Mesendoderm (in vitro differentiated cells): ENCODE measurements at regions not wholly inside any gene's neighbourhood (a gene's known extent, or its start where the extent isn't known, plus 50 kb on each side); places are given as distances from the start of the nearest gene placed in this dataset.

Experiments
- DNase-seq: peaks from one replicate; pipeline ENCODE4 v3.0.0; 2013
- H2AK5ac ChIP-seq: 2 replicates; pipeline ENCODE4 v1.6.1; 2013; ENCODE audit warnings: low read length, inconsistent platforms
- H2BK120ac ChIP-seq: 2 replicates; pipeline ENCODE4 v1.6.1; 2013; ENCODE audit warnings: low read depth, mild to moderate bottlenecking, low read length, moderate library complexity, mixed read lengths
- H2BK15ac ChIP-seq: replicated peaks from 2 replicates; pipeline ENCODE4 v1.6.1; 2013; ENCODE audit warnings: low read depth, mild to moderate bottlenecking, moderate library complexity
- H2BK5ac ChIP-seq: 2 replicates; pipeline ENCODE4 v1.6.1; 2013; ENCODE audit warnings: low read length, inconsistent platforms
- H3K18ac ChIP-seq: 2 replicates; pipeline ENCODE4 v1.6.1; 2013; ENCODE audit warnings: mild to moderate bottlenecking, low read length, mixed read lengths
- H3K23ac ChIP-seq: one replicate; pipeline ENCODE4 v1.6.1; 2013; ENCODE audit warnings: low read length
- H3K27ac ChIP-seq: 2 replicates; pipeline ENCODE4 v1.5.1; 2013; ENCODE audit warnings: low read depth, mild to moderate bottlenecking, inconsistent platforms, low read length, moderate library complexity
- H3K27me3 ChIP-seq: 2 replicates; pipeline ENCODE4 v1.6.1; 2013; ENCODE audit warnings: low read length, control low read depth, mild to moderate bottlenecking, inconsistent platforms; ENCODE audit not compliant: insufficient read depth, poor library complexity
- H3K36me3 ChIP-seq: 2 replicates; pipeline ENCODE4 v1.6.1; 2013; ENCODE audit warnings: low read length, inconsistent platforms; ENCODE audit not compliant: control insufficient read depth, insufficient read depth
- H3K4ac ChIP-seq: one replicate; pipeline ENCODE4 v1.6.1; 2013; ENCODE audit warnings: low read depth, mild to moderate bottlenecking, low read length, moderate library complexity
- H3K4me1 ChIP-seq: 2 replicates; pipeline ENCODE4 v1.6.1; 2013; ENCODE audit warnings: low read depth, low read length, inconsistent platforms; ENCODE audit not compliant: control insufficient read depth
- H3K4me2 ChIP-seq: 2 replicates; pipeline ENCODE4 v1.6.1; 2013; ENCODE audit warnings: low read length
- H3K4me3 ChIP-seq: 2 replicates; pipeline ENCODE4 v1.5.1; 2013; ENCODE audit warnings: mild to moderate bottlenecking, low read length
- H3K56ac ChIP-seq: one replicate; pipeline ENCODE4 v1.6.1; 2013; ENCODE audit warnings: low read length
- H3K79me1 ChIP-seq: 2 replicates; pipeline ENCODE4 v1.6.1; 2013; ENCODE audit warnings: low read length, inconsistent platforms
- H3K79me2 ChIP-seq: 2 replicates; pipeline ENCODE4 v1.6.1; 2013; ENCODE audit warnings: mild to moderate bottlenecking, low read length; ENCODE audit not compliant: control insufficient read depth, insufficient read depth
- H3K9ac ChIP-seq: 2 replicates; pipeline ENCODE4 v1.6.1; 2013; ENCODE audit warnings: low read length, inconsistent platforms
- H4K5ac ChIP-seq: one replicate; pipeline ENCODE4 v1.6.1; 2013; ENCODE audit warnings: low read length
- H4K8ac ChIP-seq: one replicate; pipeline ENCODE4 v1.6.1; 2013; ENCODE audit warnings: low read depth, mild to moderate bottlenecking, control low read depth, low read length, moderate library complexity
- WGBS: extraction: QIAGEN DNeasy Blood & Tissue Kit; methylation state at CpG from one replicate; pipeline ENCODE4 v1.1.7; 2013; ENCODE audit warnings: low lambda C conversion rate, missing lambda C conversion rate; ENCODE audit not compliant: insufficient coverage; ENCODE audit errors: extremely low coverage; 5-methylcytosine and 5-hydroxymethylcytosine counted together

DNA sequence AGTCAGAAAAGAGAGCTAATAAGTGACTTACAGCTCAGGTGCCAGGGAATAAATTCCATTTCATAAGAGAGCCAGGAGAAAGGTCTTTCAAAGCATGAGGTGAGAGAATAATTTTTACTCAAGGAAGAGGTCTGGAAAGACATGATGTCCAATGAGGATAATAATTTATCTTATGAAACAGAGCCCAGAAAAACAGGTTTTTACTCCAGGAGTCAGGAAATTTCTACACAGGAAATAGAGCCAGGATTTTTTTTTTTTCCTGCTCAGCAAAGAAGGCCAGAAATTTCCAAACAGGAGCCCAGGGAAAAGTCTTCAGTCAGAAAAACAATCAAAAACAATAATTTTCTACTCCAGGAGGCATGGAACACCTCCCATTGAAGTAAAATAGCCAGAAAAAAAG lies 1185.7 kb upstream of the TSPY4 start:
- Histone ChIP-seq H3K27ac (no peak overlapping the region), H2BK120ac (no peak overlapping the region), H4K5ac (no peak overlapping the region), H3K36me3 (no peaks in the 10 kb centered on the region), H3K4ac (no peak overlapping the region), H2BK15ac (no peak overlapping the region), H3K4me3 (no peak overlapping the region), H3K18ac (no peak overlapping the region), H2BK5ac (no peak overlapping the region), H3K27me3 (no peaks in the 10 kb centered on the region), H3K4me2 (no peak overlapping the region), H3K56ac (no peak overlapping the region), H3K23ac (no peak overlapping the region), H3K4me1 (no peaks in the 10 kb centered on the region), H3K9ac (no peak overlapping the region), H4K8ac (no peak overlapping the region), H3K79me2 (no peaks in the 10 kb centered on the region), H2AK5ac (no peak overlapping the region), H3K79me1 (no peaks in the 10 kb centered on the region)
- DNase-seq = no peak

DNA sequence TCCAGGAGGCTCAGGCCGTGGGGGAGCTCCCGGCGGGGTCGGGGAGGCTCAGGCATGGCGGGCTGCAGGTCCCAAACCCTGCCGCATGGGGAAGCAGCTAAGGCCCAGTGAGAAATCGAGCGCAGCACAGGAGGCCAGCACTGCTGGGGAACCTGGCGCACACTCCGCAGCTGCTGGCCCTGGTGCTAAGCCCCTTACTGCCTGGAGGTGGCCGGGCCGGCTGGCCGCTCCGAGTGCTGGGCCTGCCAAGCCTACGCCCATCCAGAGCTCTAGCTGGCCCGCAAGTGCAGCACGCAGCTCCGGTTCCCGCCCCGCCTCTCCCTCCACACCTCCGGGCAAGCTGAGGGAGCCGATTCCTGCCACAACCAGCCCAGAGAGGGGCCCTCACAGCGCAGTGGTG lies 1208.7 kb upstream of the TSPY4 start:
- H3K4me1 ChIP-seq = no peaks in the 10 kb centered on the region
- no peak overlapping the region for H3K4ac ChIP-seq
- H3K9ac ChIP-seq = no peak overlapping the region
- H2BK15ac ChIP-seq = no peak overlapping the region
- no peak overlapping the region for H3K4me3 ChIP-seq
- no peak for DNase-seq
- H3K23ac ChIP-seq = no peak overlapping the region
- H4K8ac ChIP-seq = no peak overlapping the region
- H2AK5ac ChIP-seq = no peak overlapping the region
- H3K79me2 ChIP-seq = no peaks in the 10 kb centered on the region
- no peak overlapping the region for H3K18ac ChIP-seq
- H3K56ac ChIP-seq = no peak overlapping the region
- WGBS = no CpG with 5 or more reads among the region's 23 CpGs
- no peak overlapping the region for H3K27ac ChIP-seq
- no peak overlapping the region for H2BK5ac ChIP-seq
- no peaks in the 10 kb centered on the region for H3K27me3 ChIP-seq
- no peaks in the 10 kb centered on the region for H3K79me1 ChIP-seq
- no peak overlapping the region for H2BK120ac ChIP-seq
- no peak overlapping the region for H4K5ac ChIP-seq
- no peak overlapping the region for H3K4me2 ChIP-seq
- no peaks in the 10 kb centered on the region for H3K36me3 ChIP-seq

DNA sequence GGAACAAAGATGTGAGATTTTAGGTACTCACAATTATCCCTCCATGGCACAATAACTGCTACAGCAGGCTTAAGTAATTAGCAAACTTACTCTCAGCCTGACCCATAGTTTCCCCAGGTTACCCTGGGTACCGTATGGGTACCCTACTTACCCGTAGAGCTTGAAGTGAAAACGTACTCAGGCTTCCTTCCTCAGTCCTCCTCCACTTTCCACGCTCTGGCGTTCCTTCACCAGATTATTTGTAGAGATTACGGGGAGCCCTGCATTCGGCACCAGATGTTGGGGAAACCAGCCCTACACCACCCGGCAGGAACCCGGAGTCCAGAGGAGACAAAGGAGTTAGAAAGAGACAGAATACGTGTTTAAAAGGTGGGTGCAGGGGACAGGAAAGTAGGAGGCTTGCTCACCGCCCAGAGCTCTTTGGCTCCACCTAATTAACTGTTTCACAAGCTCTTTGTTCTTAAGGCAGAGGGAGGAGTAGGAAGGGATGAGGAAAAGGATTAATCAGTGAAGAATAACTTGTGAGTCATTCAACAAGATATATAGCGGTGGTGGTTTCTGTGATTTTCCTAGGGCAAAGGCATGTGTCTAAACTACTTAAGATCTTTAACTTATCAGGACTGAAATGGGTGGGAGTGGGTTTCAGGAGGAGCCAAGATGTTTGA lies 1211.2 kb upstream of the TSPY4 start:
- H3K18ac ChIP-seq = no peak overlapping the region
- H2BK120ac ChIP-seq = no peak overlapping the region
- no peak overlapping the region for H2BK5ac ChIP-seq
- H4K8ac ChIP-seq = no peak overlapping the region
- WGBS = no CpG with 5 or more reads among the region's 12 CpGs
- no peak overlapping the region for H3K23ac ChIP-seq
- H3K4me3 ChIP-seq = no peak overlapping the region
- H3K27ac ChIP-seq = no peak overlapping the region
- DNase-seq = peak; percentile 11
- no peak overlapping the region for H3K4ac ChIP-seq
- H3K27me3 ChIP-seq = no peaks in the 10 kb centered on the region
- H2BK15ac ChIP-seq = no peak overlapping the region
- no peaks in the 10 kb centered on the region for H3K4me1 ChIP-seq
- H4K5ac ChIP-seq = no peak overlapping the region
- no peaks in the 10 kb centered on the region for H3K79me1 ChIP-seq
- H2AK5ac ChIP-seq = no peak overlapping the region
- no peaks in the 10 kb centered on the region for H3K36me3 ChIP-seq
- no peak overlapping the region for H3K9ac ChIP-seq
- H3K56ac ChIP-seq = no peak overlapping the region
- no peak overlapping the region for H3K4me2 ChIP-seq
- H3K79me2 ChIP-seq = no peaks in the 10 kb centered on the region

GRCh38 chrY:8121825-8122224 lies 1210.3 kb upstream of the AMELY start:
- H3K23ac ChIP-seq = no peak overlapping the region
- H3K4me1 ChIP-seq = no peaks in the 10 kb centered on the region
- H3K18ac ChIP-seq = no peak overlapping the region
- H3K79me2 ChIP-seq = no peaks in the 10 kb centered on the region
- H3K9ac ChIP-seq = no peak overlapping the region
- H3K4me2 ChIP-seq = no peak overlapping the region
- H2AK5ac ChIP-seq = no peak overlapping the region
- no peak overlapping the region for H2BK5ac ChIP-seq
- peak; percentile 1 for DNase-seq
- H3K79me1 ChIP-seq = no peaks in the 10 kb centered on the region
- no peak overlapping the region for H3K56ac ChIP-seq
- H4K5ac ChIP-seq = no peak overlapping the region
- H3K27ac ChIP-seq = no peak overlapping the region
- H3K4ac ChIP-seq = no peak overlapping the region
- no peaks in the 10 kb centered on the region for H3K36me3 ChIP-seq
- no peak overlapping the region for H2BK120ac ChIP-seq
- WGBS = no CpG with 5 or more reads among the region's 1 CpG
- no peaks in the 10 kb centered on the region for H3K27me3 ChIP-seq
- no peak overlapping the region for H3K4me3 ChIP-seq
- no peak overlapping the region for H4K8ac ChIP-seq
- no peak overlapping the region for H2BK15ac ChIP-seq

DNA sequence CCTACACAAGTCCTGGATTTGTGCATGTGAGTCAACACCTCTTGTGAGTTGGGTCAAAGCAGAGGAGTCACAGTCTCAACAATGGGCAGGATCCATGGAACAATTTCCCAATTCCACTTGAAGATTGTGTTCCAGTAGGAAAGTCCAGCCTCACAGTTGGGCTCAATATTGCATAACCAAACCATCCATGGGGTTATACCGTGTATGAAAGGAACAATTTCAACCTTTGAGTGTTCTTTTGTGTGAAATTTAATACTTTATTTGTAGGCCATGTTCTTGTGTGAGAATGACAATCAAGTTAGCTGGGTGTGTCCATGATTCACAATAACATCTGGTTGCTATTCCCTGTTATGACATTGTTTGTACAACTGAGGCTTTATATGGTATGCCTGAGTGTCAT lies 1182.9 kb upstream of the AMELY start:
- DNase-seq = no peak
- H3K27ac ChIP-seq = no peak overlapping the region
- H3K18ac ChIP-seq = no peak overlapping the region
- no peak overlapping the region for H2BK120ac ChIP-seq
- H4K8ac ChIP-seq = no peak overlapping the region
- H3K56ac ChIP-seq = no peak overlapping the region
- H3K4me3 ChIP-seq = no peak overlapping the region
- no peaks in the 10 kb centered on the region for H3K79me1 ChIP-seq
- H2BK15ac ChIP-seq = no peak overlapping the region
- no CpG with 5 or more reads among the region's 1 CpG for WGBS
- H3K23ac ChIP-seq = no peak overlapping the region
- H3K4me2 ChIP-seq = no peak overlapping the region
- H2BK5ac ChIP-seq = no peak overlapping the region
- no peaks in the 10 kb centered on the region for H3K4me1 ChIP-seq
- no peaks in the 10 kb centered on the region for H3K79me2 ChIP-seq
- no peak overlapping the region for H3K4ac ChIP-seq
- no peak overlapping the region for H4K5ac ChIP-seq
- H3K27me3 ChIP-seq = no peaks in the 10 kb centered on the region
- H2AK5ac ChIP-seq = no peak overlapping the region
- no peak overlapping the region for H3K9ac ChIP-seq
- no peaks in the 10 kb centered on the region for H3K36me3 ChIP-seq

- Histone ChIP-seq H3K4ac (no peak overlapping the region), H4K5ac (no peak overlapping the region), H2AK5ac (no peak overlapping the region), H2BK15ac (no peak overlapping the region), H3K27me3 (no peaks in the 10 kb centered on the region), H3K27ac (no peak overlapping the region), H3K4me1 (no peaks in the 10 kb centered on the region), H3K4me2 (no peak overlapping the region), H2BK120ac (no peak overlapping the region), H3K9ac (no peak overlapping the region), H3K56ac (no peak overlapping the region), H3K18ac (no peak overlapping the region), H4K8ac (no peak overlapping the region), H3K4me3 (no peak overlapping the region), H3K79me1 (no peaks in the 10 kb centered on the region), H3K36me3 (no peaks in the 10 kb centered on the region), H3K23ac (no peak overlapping the region), H2BK5ac (no peak overlapping the region), H3K79me2 (no peaks in the 10 kb centered on the region)
- no peak for DNase-seq
- no CpG with 5 or more reads among the region's 1 CpG for WGBS
Measured at GRCh38 chrY:8092926-8093325, 1181.4 kb upstream of the AMELY start.
